ENCODE measurements at regions not wholly inside any gene's neighbourhood (a gene's known extent, or its start where the extent isn't known, plus 50 kb on each side); places are given as distances from the start of the nearest gene placed in this dataset.

DNA sequence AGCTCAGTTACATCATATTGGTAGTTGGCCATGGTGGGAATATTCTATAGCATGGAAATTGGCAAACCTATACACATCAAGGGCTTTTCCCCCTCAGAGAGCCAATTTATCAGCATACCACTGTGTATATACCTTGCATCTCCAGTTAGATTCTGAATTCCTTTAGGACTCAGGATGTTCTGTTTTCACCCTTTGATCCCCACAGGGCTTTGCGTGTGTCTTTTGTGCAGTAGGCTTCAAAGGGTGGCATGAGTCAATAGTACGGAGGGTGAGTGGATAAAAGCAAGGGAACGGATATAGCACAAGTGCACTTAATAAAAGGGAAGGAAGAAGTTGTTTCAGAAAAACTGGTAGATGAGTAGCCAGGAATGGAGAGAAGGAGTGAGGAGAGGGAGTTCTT, 99.2 kb upstream of the RGMA start:
- TF ChIP-seq, protein P1, sequence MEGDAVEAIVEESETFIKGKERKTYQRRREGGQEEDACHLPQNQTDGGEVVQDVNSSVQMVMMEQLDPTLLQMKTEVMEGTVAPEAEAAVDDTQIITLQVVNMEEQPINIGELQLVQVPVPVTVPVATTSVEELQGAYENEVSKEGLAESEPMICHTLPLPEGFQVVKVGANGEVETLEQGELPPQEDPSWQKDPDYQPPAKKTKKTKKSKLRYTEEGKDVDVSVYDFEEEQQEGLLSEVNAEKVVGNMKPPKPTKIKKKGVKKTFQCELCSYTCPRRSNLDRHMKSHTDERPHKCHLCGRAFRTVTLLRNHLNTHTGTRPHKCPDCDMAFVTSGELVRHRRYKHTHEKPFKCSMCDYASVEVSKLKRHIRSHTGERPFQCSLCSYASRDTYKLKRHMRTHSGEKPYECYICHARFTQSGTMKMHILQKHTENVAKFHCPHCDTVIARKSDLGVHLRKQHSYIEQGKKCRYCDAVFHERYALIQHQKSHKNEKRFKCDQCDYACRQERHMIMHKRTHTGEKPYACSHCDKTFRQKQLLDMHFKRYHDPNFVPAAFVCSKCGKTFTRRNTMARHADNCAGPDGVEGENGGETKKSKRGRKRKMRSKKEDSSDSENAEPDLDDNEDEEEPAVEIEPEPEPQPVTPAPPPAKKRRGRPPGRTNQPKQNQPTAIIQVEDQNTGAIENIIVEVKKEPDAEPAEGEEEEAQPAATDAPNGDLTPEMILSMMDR (IDR thresholded peaks at IDR 0.05), result no peak
- TF ChIP-seq, protein P2, sequence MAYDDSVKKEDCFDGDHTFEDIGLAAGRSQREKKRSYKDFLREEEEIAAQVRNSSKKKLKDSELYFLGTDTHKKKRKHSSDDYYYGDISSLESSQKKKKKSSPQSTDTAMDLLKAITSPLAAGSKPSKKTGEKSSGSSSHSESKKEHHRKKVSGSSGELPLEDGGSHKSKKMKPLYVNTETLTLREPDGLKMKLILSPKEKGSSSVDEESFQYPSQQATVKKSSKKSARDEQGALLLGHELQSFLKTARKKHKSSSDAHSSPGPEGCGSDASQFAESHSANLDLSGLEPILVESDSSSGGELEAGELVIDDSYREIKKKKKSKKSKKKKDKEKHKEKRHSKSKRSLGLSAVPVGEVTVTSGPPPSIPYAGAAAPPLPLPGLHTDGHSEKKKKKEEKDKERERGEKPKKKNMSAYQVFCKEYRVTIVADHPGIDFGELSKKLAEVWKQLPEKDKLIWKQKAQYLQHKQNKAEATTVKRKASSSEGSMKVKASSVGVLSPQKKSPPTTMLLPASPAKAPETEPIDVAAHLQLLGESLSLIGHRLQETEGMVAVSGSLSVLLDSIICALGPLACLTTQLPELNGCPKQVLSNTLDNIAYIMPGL (CRISPR knock-in tag; IDR thresholded peaks at IDR 0.05), result no peak
- TF ChIP-seq ELF4 (CRISPR knock-in tag; IDR thresholded peaks at IDR 0.05; ENCODE audit: low read depth) (no peak), KAT7 (CRISPR knock-in tag; IDR thresholded peaks at IDR 0.05; ENCODE audit: borderline replicate concordance) (no peak), JUN (CRISPR knock-in tag; IDR thresholded peaks at IDR 0.05) (no peak), ZNF138 (CRISPR knock-in tag; conservative IDR thresholded peaks at IDR 0.05) (no peak), ZNF671 (CRISPR knock-in tag; IDR thresholded peaks at IDR 0.05) (no peak), NR1H2 (CRISPR knock-in tag; IDR thresholded peaks at IDR 0.05) (no peak)
